ENCODE measurements at regions not wholly inside any gene's neighbourhood (a gene's known extent, or its start where the extent isn't known, plus 50 kb on each side); places are given as distances from the start of the nearest gene placed in this dataset.

- H3K9ac ChIP-seq (ENCODE audit: low read depth, low read length), result no peak overlapping the region
- H3K4me3 ChIP-seq (ENCODE audit: low read length), result no peak overlapping the region
- H3K36me3 ChIP-seq (ENCODE audit: insufficient read depth, low read depth, low read length), result no peaks in the 10 kb centered on the region
- no peak overlapping the region for H3K27ac ChIP-seq (ENCODE audit: low read length)
- H3K9me3 ChIP-seq (ENCODE audit: insufficient read depth, low read depth, low read length), result peaks cover 9% of the 10 kb centered on the region; the same call in 1 of the 2 replicates
- no peaks in the 10 kb centered on the region for H3K4me1 ChIP-seq (ENCODE audit: insufficient read depth, low read length)
- H3K27me3 ChIP-seq (ENCODE audit: insufficient read depth, low read length), result no peaks in the 10 kb centered on the region
These were observed 77.8 kb upstream of the CNOT2 start for GRCh38 chr12:70165450-70165849.

- no peaks in the 10 kb centered on the region for H3K9me3 ChIP-seq (ENCODE audit: insufficient read depth, low read depth, low read length)
- no peak overlapping the region for H3K4me3 ChIP-seq (ENCODE audit: low read length)
- no peaks in the 10 kb centered on the region for H3K36me3 ChIP-seq (ENCODE audit: insufficient read depth, low read depth, low read length)
- no peak overlapping the region for H3K9ac ChIP-seq (ENCODE audit: low read depth, low read length)
- no peaks in the 10 kb centered on the region for H3K27me3 ChIP-seq (ENCODE audit: insufficient read depth, low read length)
- H3K4me1 ChIP-seq (ENCODE audit: insufficient read depth, low read length), result no peaks in the 10 kb centered on the region
- H3K27ac ChIP-seq (ENCODE audit: low read length), result no peak overlapping the region
These were observed 66.9 kb upstream of the CNOT2 start for GRCh38 chr12:70176290-70176689.

DNA sequence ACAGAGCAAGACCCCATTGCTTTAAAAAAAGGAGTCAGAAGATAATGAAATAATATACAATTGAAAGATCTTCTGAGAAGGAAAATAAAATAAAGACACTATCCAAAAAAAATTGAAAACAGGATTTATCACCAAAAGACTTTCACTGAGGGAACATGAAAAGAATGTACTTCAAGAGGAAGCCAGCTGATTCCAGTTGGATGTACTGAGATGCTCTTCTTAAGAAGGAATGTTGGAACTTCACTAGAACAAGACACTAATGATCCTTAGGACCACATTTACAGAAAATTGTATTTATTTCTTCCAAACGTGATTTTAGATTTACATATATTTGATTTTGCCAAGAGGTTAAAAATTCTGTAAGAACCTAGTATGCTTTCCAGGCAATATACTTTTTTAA lies 65.6 kb upstream of the CNOT2 start:
- no peak overlapping the region for H3K9ac ChIP-seq (ENCODE audit: low read depth, low read length)
- no peaks in the 10 kb centered on the region for H3K4me1 ChIP-seq (ENCODE audit: insufficient read depth, low read length)
- H3K9me3 ChIP-seq (ENCODE audit: insufficient read depth, low read depth, low read length), result no peaks in the 10 kb centered on the region
- H3K27ac ChIP-seq (ENCODE audit: low read length), result no peak overlapping the region
- H3K36me3 ChIP-seq (ENCODE audit: insufficient read depth, low read depth, low read length), result no peaks in the 10 kb centered on the region
- H3K4me3 ChIP-seq (ENCODE audit: low read length), result no peak overlapping the region
- H3K27me3 ChIP-seq (ENCODE audit: insufficient read depth, low read length), result no peaks in the 10 kb centered on the region

- Histone ChIP-seq H3K4me1 (ENCODE audit: insufficient read depth, low read length) (no peaks in the 10 kb centered on the region), H3K27ac (ENCODE audit: low read length) (no peak overlapping the region), H3K9ac (ENCODE audit: low read depth, low read length) (no peak overlapping the region), H3K27me3 (ENCODE audit: insufficient read depth, low read length) (no peaks in the 10 kb centered on the region), H3K4me3 (ENCODE audit: low read length) (no peak overlapping the region), H3K9me3 (ENCODE audit: insufficient read depth, low read depth, low read length) (no peaks in the 10 kb centered on the region), H3K36me3 (ENCODE audit: insufficient read depth, low read depth, low read length) (no peaks in the 10 kb centered on the region)
These were observed 65.2 kb upstream of the CNOT2 start for GRCh38 chr12:70178038-70178437.

GRCh38 chr12:70180130-70180529 lies 63.1 kb upstream of the CNOT2 start:
- Histone ChIP-seq H3K9me3 (ENCODE audit: insufficient read depth, low read depth, low read length) (no peaks in the 10 kb centered on the region), H3K4me3 (ENCODE audit: low read length) (no peak overlapping the region), H3K27ac (ENCODE audit: low read length) (no peak overlapping the region), H3K4me1 (ENCODE audit: insufficient read depth, low read length) (no peaks in the 10 kb centered on the region), H3K36me3 (ENCODE audit: insufficient read depth, low read depth, low read length) (no peaks in the 10 kb centered on the region), H3K9ac (ENCODE audit: low read depth, low read length) (no peak overlapping the region), H3K27me3 (ENCODE audit: insufficient read depth, low read length) (no peaks in the 10 kb centered on the region)

DNA sequence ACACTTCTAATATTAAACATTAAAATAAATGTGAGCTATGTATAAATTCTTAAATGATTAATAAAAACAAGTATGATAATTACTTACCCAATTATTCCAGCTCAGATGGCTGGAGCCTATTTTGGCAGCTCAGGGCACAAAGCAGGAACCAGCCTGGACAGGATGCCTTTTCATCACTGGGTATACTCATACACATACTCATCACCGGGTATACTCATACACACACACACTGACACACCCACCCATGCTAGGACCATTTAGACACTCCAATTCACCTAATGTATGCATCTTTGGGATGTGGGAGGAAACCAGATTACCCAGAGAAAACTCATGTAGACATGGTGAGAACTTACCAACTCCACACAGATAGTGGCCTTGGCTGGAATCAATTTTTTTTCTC lies 57.9 kb upstream of the CNOT2 start:
- Histone ChIP-seq H3K4me1 (ENCODE audit: insufficient read depth, low read length) (no peaks in the 10 kb centered on the region), H3K4me3 (ENCODE audit: low read length) (no peak overlapping the region), H3K9ac (ENCODE audit: low read depth, low read length) (no peak overlapping the region), H3K9me3 (ENCODE audit: insufficient read depth, low read depth, low read length) (no peaks in the 10 kb centered on the region), H3K36me3 (ENCODE audit: insufficient read depth, low read depth, low read length) (no peaks in the 10 kb centered on the region), H3K27ac (ENCODE audit: low read length) (no peak overlapping the region), H3K27me3 (ENCODE audit: insufficient read depth, low read length) (no peaks in the 10 kb centered on the region)

GRCh38 chr12:70186436-70186835 lies 56.8 kb upstream of the CNOT2 start:
- Histone ChIP-seq H3K9me3 (ENCODE audit: insufficient read depth, low read depth, low read length) (no peaks in the 10 kb centered on the region), H3K27ac (ENCODE audit: low read length) (no peak overlapping the region), H3K27me3 (ENCODE audit: insufficient read depth, low read length) (no peaks in the 10 kb centered on the region), H3K4me1 (ENCODE audit: insufficient read depth, low read length) (no peaks in the 10 kb centered on the region), H3K9ac (ENCODE audit: low read depth, low read length) (no peak overlapping the region), H3K4me3 (ENCODE audit: low read length) (no peak overlapping the region), H3K36me3 (ENCODE audit: insufficient read depth, low read depth, low read length) (no peaks in the 10 kb centered on the region)

- Histone ChIP-seq H3K27ac (ENCODE audit: low read length) (no peak overlapping the region), H3K4me3 (ENCODE audit: low read length) (no peak overlapping the region), H3K36me3 (ENCODE audit: insufficient read depth, low read depth, low read length) (no peaks in the 10 kb centered on the region), H3K9me3 (ENCODE audit: insufficient read depth, low read depth, low read length) (no peaks in the 10 kb centered on the region), H3K9ac (ENCODE audit: low read depth, low read length) (no peak overlapping the region), H3K27me3 (ENCODE audit: insufficient read depth, low read length) (no peaks in the 10 kb centered on the region), H3K4me1 (ENCODE audit: insufficient read depth, low read length) (no peaks in the 10 kb centered on the region)
These were observed 52.8 kb upstream of the CNOT2 start for GRCh38 chr12:70190262-70191010.
